Fibroblast of peridontal ligament (primary cell): ENCODE measurements at regions not wholly inside any gene's neighbourhood (a gene's known extent, or its start where the extent isn't known, plus 50 kb on each side); places are given as distances from the start of the nearest gene placed in this dataset.
A peak's percentile ranks its signal among the peaks of the same experiment; 100 is the strongest.
"Not testable (repeated sequence)": the region's sequence is repeated elsewhere in the genome, so short reads cannot be mapped to it uniquely, and the experiment has no call there.

ENCODE experiments used
- DNase-seq: peaks from one replicate; pipeline ENCODE4 v3.0.0-alpha.2; 2010; ENCODE audit errors: extremely low read depth

DNA sequence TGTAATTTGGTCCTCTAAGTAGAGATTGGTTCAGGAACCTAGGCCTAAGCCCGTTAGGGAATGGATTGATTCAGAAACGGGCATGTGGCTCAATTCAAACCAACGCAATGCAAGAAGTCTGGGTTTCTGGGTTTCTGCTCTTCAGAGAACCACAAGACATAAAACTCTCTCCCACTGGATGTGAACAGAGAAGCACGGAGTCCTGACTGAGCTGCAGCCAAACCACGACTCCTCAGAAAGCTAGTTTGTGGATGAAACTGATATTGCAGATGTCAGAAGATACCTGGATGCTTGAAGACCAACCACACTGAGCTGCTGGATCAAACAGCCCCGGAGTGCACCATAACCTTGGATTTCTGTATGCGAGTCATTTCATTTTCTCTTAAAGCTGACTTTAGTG, 50.0 kb downstream of the SOD2 start:
- DNase-seq = no peak

GRCh38 chr6:159642481-159642880, 50.6 kb downstream of the SOD2 start:
- no peak for DNase-seq

GRCh38 chr6:159640722-159641482, 52.1 kb downstream of the SOD2 start:
- no peak for DNase-seq

DNA sequence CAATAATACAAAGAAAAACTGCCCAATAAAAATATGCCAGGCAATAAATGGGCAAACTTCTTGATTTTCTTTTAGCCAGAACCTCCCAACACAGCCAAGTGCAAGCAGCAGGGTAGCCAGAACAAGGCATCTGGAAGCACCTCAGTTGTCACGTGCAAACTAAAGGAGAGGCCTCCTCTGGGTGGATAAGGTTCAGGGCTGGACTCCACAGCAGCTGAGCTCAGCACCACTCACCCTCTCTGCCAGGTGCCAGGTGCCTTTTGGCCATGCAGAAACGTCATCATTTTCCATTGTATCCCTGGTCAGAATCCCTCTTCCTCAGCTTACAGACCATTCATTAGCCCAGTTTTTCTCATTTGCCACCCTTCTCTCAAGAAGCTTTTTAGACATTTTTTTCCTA, 52.7 kb downstream of the SOD2 start:
- no peak for DNase-seq

DNA sequence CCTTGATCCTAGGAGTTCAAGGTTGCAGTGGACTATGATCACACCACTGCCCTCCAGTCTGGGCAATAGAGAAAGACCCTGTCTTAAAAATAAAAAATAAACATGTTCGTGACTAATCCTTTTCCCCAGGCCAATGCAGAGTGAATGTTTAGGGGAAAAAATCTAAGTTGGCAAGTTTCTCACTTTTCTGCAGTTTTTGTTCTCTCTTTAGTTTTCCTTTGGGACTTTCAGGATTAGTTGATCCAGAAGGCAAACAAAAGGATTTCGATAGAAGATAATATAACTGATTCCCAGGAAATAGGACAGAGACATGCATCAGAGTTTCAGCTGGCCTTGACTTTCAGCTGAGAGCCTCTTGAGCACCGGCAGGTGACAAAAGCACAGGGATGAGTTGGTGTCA, 53.3 kb downstream of the SOD2 start:
- peak; percentile 52 for DNase-seq

DNA sequence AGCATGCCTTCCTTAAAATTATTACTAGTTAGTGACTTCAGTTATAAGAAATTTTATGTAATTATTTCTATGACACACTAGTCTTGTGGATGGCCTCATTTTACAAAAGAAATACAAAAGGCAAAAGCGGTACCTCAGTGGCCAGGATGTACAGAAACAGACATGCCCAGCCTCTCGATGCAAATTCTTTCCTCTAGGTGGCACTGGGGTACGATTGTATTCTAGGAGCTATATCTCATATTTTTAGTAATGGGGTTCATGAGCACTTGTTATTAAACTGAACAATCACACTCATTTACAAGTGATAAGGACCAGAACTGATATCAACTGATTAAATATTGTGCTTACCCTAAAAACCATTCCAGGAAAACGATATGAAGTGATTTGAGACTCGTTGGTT, 59.8 kb downstream of the SOD2 start:
- DNase-seq = no peak

- no peak for DNase-seq
Measured at GRCh38 chr6:159631886-159632285, 61.2 kb downstream of the SOD2 start.

DNA sequence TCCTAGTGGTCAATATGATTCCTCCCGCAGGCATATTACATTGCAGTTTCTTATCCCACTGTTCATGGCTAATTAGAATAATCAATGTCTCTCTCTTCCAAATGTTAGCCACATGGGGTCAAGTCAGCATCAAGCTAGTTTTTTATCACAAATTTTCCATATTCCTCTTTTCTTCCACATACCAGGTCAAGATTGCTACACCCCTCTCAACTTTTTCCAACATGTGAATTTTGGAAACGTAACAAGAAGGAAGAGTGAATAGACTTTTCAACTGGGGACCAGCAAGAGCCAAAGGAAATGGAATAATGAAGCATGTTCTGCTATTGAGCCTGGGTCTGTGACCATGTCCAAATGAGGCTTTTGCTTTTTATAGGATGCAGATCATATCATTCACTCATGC, 65.1 kb downstream of the SOD2 start:
- no peak for DNase-seq

- DNase-seq = not testable (repeated sequence)
Measured at GRCh38 chr6:159626506-159626905, 66.5 kb downstream of the SOD2 start.

DNA sequence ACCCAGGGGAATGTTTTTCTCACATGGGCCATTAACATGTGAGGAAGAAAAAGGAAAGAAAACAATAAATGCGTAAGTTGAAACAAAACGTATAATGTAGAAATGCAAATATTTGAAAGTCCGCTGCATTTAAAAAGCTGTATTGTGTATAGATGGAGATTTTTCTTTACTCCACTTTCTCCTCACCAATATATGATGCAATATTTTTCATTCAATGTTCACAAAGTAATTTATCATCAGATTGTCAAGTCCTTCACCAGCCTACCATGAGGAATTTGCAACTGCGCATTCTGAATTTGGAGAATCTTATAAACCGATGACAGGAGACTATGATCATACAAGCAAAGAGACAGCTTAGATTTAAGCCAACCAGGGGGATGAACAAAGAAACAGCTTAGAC, 69.9 kb downstream of the SOD2 start:
- DNase-seq = no peak

DNA sequence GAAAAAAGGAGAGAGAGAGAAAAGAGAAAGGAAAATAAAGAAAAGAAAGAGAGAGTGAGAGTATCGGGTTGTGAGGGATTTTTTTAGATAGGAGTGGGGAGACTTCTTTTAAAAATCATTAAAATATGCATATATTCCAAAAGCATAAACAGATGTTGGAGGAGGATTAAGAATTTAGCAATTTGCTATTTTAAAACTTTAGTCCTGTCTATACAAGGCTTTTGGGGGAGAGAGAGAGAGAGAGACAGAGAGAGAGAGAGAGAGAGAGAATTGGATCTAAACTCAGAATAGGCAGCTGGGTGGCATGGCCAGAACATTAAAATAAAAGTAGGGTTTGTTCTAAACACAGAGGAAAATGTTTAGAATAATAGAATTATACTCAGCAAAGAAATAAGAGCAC, 72.1 kb downstream of the SOD2 start:
- DNase-seq = peak; percentile 18

- DNase-seq = no peak
Measured at GRCh38 chr6:159617444-159617843, 75.6 kb downstream of the SOD2 start.

DNA sequence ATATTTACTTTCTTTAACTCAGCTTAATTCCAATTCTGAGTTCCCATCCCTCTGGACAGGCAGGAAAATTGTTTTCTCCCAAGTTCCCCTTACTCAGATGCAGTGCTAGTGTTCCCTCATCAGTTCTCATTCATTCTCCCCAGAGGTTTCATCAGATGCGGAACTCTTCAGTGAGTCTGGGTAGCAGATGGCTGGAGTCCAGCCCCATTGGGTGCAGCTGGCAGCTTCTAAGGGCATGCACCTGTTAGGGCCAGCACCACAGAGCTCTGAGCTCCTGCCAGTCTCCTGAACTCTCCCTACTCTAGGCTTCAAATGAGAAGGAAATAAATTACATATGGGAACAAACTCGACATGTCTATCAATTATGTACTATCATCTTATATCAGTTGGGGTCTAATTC, 76.6 kb downstream of the SOD2 start:
- no peak for DNase-seq

GRCh38 chr6:159615918-159616317, 77.1 kb downstream of the SOD2 start:
- peak; percentile 38 for DNase-seq

- DNase-seq = no peak
Measured at GRCh38 chr6:159610881-159611280, 82.2 kb downstream of the SOD2 start.

DNA sequence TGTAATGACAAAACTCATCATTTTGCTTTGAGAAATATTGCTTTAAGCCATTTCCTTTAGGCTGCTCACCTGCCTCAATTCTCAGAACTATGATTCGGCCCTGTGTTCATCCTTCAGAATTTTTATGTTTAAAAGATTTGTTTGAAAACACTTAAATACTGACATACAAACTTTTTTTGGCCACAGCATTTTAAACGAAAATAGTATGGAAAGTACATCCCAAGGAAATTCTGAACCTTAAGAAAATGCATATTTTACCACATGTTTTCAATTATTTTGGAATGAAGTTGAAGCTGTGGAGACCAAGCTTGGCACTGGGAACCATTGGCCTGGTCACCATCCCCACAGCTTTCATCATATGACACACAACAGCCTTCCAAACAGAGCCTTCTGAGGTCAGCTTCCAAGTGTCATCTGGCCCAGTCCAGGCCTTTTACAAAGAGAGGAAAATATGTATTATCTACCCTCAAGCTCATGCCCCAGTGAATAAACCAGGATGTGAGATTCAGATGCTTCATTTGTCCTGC, 83.3 kb downstream of the SOD2 start:
- DNase-seq = peak; percentile 92

- DNase-seq = peak; percentile 35
Measured at GRCh38 chr6:159608961-159609651, 83.9 kb downstream of the SOD2 start.

GRCh38 chr6:159606786-159607185, 86.3 kb downstream of the SOD2 start:
- DNase-seq = peak; percentile 50

- no peak for DNase-seq
Measured at GRCh38 chr6:159604443-159604956, 88.5 kb downstream of the SOD2 start.

GRCh38 chr6:159602431-159603041, 90.5 kb downstream of the SOD2 start:
- peak; percentile 36 for DNase-seq

DNA sequence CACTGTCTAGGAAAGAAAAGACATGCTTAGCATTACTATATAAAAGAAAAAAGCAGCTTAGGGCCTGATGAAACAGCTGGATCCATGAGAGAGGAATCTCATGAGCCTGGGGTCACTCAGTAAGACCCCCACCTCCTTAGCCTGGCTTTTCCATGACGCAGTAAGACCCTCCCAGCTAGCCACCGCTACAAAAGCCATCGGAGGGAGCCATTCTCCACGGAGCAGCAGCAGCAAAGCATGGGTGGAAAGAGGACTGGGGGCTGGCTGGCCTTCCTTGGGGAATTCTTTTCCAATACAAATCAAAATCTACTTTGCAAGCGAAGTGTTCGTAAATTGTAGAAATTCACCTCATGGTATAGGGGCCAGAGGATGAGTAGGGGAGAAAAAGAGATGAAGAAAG, 91.8 kb downstream of the SOD2 start:
- DNase-seq = no peak

- DNase-seq = peak; percentile 82
Measured at GRCh38 chr6:159595173-159595572, 97.9 kb downstream of the SOD2 start.

DNA sequence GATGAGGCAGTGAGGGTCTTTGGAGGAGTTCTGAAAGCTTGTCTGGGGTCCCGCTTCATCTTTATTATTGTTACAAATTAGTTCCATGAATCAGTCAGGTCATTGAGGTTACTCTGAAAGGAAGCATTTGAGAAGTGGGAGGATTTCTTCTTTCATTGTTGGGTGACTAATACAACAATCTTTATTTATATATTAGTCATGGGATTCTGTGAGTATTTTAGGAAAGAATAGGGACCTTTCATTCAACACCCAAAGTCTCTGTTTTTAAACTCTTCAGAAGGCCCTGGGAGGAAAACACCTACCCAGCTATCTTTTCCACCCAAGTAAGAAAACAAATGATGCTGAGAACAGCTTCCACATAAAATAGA, 98.3 kb downstream of the SOD2 start:
- DNase-seq = peak; percentile 82
